ENCODE measurements at regions not wholly inside any gene's neighbourhood (a gene's known extent, or its start where the extent isn't known, plus 50 kb on each side); places are given as distances from the start of the nearest gene placed in this dataset.

- no peak for DNase-seq (ENCODE audit: low read depth in 2 of 2)
These were observed 270.6 kb downstream of the PBX3 start for GRCh38 chr9:126017758-126018157.

DNA sequence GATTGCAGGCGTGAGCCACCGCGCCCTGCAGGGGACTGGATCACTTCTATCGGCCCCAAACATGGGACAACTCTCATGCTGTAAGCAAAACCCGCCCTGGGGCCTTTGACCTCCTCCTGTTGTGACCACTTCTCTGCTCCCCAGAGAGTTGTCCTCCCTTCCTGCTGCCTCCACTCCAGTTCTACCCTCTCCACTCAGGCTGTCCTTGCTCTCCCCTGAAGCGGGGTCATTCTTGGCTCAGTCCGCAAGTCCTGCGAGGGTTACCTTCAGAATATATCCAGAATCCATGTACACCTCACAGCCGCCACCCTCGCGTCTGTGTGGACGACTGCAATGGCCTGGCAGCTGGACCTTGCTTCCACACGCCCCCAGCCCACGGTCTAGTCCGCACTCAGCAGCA is 273.7 kb downstream of the PBX3 start:
- no peak for DNase-seq (ENCODE audit: low read depth in 2 of 2)

GRCh38 chr9:126023962-126024361 is 276.8 kb downstream of the PBX3 start:
- DNase-seq (ENCODE audit: low read depth in 2 of 2): no peak

DNA sequence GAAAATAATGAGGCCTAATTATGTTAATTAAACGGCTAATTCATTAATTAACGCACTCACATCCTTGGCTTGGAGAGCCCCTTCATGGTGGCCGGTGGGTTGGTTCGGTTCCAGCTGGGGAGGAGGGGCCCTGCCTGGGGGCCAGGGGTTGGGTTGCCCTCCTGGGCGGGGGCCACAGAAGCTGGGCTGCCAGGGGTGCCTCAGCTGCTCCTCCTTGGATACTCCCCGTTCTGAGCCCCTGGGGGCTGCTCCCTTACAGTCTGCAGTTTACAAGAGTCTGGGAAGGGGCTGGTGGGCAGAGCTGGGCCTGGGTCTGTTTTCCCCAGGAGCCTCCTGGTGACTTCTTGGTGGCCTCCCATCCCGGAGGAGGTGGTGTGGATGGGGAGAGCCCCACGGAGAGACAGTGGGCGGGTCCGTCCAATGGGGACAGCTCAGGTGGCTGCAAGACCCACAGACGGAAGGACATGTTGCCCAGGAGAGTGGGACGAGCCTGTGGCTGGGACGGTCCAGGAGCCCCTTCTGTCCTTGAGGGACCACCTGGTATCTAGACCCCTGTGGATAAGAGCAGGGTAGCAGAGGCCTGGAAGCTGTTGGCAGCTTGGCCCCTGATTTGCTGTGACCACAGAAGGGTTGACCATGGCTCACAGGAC is 277.5 kb downstream of the PBX3 start:
- DNase-seq (ENCODE audit: low read depth in 2 of 2): no peak

DNA sequence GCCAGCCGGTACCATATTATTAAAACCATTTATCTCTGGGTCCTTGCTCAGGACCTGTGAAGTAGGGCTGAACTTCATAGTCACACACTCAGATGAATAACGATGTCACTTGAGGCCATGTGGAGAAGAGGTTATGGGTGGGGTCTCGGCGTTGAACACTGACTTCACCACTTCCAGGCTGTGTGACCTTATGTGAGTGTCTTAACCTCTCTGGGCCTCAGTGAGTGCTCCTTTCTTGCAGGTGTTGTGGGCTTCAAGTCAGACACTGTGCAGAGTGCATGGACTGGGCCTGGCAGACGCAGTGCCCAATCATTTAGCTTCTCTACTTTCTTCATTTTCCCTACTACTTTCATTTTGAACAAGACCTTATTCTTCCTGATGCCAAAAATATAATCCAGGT is 278.8 kb downstream of the PBX3 start:
- DNase-seq (ENCODE audit: low read depth in 2 of 2): no peak

GRCh38 chr9:126027566-126027965 is 280.4 kb downstream of the PBX3 start:
- no peak for DNase-seq (ENCODE audit: low read depth in 2 of 2)

- no peak for DNase-seq (ENCODE audit: low read depth in 2 of 2)
These were observed 281.6 kb downstream of the PBX3 start for GRCh38 chr9:126028746-126029145.

GRCh38 chr9:126030716-126031115 is 283.5 kb downstream of the PBX3 start:
- no peak for DNase-seq (ENCODE audit: low read depth in 2 of 2)

GRCh38 chr9:126031116-126031515 is 283.9 kb downstream of the PBX3 start:
- no peak for DNase-seq (ENCODE audit: low read depth in 2 of 2)

GRCh38 chr9:126032135-126032534 is 285.0 kb downstream of the PBX3 start:
- DNase-seq (ENCODE audit: low read depth in 2 of 2): no peak

DNA sequence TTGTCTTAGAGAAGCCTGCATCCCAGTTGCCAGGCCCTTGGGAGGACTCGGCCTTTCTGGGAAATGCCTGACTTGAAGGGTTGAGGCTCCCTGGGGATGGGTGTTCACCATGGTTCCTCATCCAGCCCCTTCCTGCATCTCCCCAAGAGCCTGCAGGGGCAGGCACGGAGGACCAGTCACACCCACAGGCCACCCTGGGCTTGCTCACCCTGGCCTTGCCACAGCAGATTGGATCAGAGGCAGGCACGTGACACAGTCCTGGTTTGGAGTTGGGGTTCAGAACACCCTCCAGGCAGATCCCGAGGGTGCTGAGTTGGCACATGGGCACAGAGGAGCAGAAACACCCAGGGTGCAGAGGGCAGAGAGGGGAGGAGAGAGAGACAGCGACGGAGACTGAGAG is 286.1 kb downstream of the PBX3 start:
- DNase-seq (ENCODE audit: low read depth in 2 of 2): no peak

GRCh38 chr9:126033956-126034355 is 286.8 kb downstream of the PBX3 start:
- DNase-seq (ENCODE audit: low read depth in 2 of 2): no peak

DNA sequence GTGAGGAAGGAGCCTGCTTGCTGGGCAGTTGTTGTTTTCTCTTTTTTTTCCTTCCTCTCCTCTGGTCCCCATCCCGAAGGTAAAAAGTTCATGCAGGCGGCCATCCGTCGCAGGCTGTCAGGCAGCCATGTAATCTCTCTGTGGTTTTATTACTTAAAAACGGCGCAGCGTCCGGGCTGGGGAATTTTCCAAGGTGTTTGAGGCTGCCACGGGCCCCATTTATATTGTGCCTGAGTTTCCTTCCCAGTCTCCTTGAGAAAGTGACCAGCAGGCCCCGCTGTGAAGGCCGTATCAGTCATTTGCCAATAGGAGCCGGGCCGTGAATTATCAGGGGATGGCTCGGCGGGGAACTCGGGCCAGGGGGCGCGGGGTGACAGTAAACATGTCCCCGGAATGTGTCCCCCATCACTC is 289.7 kb downstream of the PBX3 start:
- no peak for DNase-seq (ENCODE audit: low read depth in 2 of 2)

DNA sequence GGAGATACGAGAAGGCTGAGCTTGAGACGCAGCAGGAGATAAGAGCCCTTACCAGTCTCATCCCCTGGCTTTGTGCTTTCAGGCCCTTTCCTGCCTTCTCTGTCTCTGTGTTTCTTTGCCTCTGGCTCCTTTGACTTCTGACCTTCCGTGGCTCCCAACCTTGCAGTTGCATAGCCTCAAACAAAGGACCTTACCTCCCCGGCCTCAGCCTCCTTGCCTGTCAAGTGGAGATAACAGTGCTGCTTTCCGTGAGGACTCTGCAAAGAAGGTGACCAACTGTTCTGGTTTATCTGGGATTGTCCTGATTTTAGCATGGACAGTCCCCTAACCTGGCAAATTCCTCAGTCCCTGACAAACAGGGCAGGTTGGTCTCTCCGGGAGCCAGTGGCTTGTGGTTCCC is 287.8 kb upstream of the MVB12B start:
- no peak for DNase-seq (ENCODE audit: low read depth in 2 of 2)

DNA sequence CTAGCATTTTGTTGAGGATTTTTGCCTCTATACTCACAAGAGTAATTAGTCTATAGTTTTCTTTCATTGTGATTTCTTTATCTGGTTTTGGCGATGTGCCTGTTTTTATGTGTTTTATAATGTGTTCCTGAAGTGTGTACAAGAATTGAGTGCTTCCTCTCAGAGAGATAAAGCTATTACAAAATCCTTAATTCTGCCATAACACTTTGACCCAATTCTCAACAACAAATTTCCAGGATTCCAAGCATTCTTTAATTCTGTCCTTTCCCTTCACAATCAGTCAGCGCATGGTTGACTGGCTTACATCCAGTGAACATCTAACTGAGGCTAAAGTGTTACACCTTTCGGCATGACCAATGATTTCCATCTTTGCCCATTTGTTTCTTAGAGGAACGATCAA is 282.9 kb upstream of the MVB12B start:
- DNase-seq (ENCODE audit: low read depth in 2 of 2): no peak

- DNase-seq (ENCODE audit: low read depth in 2 of 2): no peak
These were observed 277.5 kb upstream of the MVB12B start for GRCh38 chr9:126049088-126049487.

GRCh38 chr9:126049896-126050604 is 276.6 kb upstream of the MVB12B start:
- no peak for DNase-seq (ENCODE audit: low read depth in 2 of 2)

DNA sequence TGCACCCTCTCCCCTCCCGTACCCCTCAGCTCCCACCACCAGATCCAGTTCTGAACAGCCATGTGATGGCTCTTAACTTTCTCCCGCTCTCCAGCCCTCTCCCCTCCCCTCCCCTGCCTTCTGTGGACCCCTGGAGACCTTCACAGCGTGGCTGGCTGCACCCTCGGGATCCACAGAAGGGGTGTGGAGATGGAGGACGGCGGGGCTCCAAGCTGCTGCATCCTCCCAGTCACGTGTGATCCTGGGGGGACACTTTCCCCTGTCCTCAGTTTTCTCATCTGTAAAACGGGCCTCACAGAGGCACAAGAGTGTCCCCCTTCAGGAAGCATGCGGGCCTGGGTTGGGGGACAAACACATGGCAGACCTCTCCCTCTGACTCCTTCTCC is 276.0 kb upstream of the MVB12B start:
- no peak for DNase-seq (ENCODE audit: low read depth in 2 of 2)

DNA sequence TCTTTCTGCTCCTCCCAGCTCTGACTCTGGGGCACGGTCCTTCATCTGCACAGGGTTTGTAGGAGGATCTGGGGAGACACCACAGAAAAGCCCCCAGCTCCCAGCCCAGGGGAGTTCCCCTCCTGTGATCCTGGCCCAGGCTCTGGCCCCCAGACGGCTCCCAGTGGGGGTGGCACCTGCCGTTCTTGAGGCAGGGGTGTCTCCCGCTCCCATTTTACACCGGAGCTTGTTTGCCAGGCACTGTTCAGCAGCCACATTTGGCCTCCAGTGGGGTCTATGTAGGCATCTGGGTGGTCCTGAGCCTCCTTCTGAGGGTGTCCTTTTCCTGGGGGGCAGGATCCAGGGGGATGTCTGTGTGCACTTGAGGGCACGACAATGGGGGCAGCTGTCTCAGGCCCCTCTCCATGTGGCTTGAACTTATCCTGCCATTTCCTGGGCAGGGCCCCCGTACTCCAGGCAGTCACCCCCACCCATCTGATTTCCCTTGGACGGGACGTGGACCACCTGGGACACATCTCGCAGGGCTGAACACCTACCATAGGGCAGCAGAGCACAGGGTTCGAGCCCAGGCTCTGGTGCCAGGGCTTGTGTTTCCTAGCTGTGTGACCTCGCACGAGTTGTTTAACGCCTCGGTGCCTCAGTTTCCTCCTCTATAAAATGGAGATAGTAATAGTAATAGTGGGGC is 275.0 kb upstream of the MVB12B start:
- DNase-seq (ENCODE audit: low read depth in 2 of 2): no peak

DNA sequence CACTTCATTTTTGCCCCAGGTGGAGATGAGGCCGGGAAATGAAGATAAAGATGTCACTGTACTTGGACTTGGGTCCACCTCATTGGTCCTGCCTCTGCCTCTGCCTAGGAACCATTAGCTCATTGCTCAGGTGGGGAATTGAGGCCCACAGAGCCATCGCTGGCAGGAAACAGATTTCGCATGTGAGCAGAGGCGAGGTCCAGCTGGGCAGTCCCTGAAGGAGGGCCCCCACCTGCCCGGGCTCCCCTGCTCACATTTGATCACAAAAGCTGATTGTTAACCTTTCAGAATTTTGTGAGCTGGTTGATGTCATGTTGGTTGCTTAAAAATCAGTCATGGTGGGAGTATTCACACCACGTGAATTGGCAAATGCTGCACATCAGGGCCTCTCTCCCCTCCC is 273.8 kb upstream of the MVB12B start:
- DNase-seq (ENCODE audit: low read depth in 2 of 2): no peak

DNA sequence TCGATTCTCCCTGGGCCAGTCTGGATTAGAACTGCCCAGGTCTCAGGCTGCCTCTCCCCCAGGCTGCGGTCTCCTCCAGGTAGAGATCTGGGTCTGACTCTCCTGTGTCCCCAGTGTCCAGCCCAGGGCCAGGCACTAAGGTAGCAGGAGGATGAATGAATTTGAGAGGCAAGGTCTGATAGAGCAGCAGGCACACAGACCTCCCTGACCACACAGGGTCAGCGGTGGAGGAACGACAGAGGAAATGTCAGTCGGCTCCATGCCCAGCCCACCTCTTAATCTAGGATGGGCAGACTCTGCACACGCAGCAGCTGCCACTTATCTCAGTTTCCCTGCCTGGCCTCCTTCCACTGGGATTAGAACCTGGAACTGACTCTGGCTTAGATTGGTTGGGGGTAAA is 272.7 kb upstream of the MVB12B start:
- no peak for DNase-seq (ENCODE audit: low read depth in 2 of 2)

- DNase-seq (ENCODE audit: low read depth in 2 of 2): no peak
These were observed 271.1 kb upstream of the MVB12B start for GRCh38 chr9:126055381-126055985.

All from stimulated activated CD8-positive, alpha-beta memory T cell treated with anti-CD3 and anti-CD28 coated beads, Interleukin-2, amount 100 ng/mL, for 48 hours (primary cell).